Ascending aorta (tissue), 2 donors: ENCODE measurements at regions not wholly inside any gene's neighbourhood (a gene's known extent, or its start where the extent isn't known, plus 50 kb on each side); places are given as distances from the start of the nearest gene placed in this dataset.

ENCODE experiments used
- DNase-seq, 2 donors: peaks; one replicate each; pipeline ENCODE4 v3.0.0-alpha.2; 2019; ENCODE audit warnings: low spot score in 2 of 2
- H3K27ac ChIP-seq, 2 donors: fragments of 200-600 bp; sonication (generic); one replicate each; pipeline ENCODE4 v1.5.1; 2016 to 2017; ENCODE audit warnings: mild to moderate bottlenecking in 1 of 2
- H3K27me3 ChIP-seq: fragments of 200-600 bp; sonication (generic); one replicate; pipeline ENCODE4 v1.5.1; 2017
- H3K36me3 ChIP-seq, 2 donors: fragments of 200-600 bp; sonication (generic); one replicate each; pipeline ENCODE4 v1.5.1; 2016
- H3K4me1 ChIP-seq, 2 donors: fragments of 200-600 bp; sonication (generic); one replicate each; pipeline ENCODE4 v1.5.1; 2016 to 2017; ENCODE audit warnings: mild to moderate bottlenecking in 1 of 2
- H3K4me3 ChIP-seq, 2 donors: fragments of 200-600 bp; sonication (generic); one replicate each; pipeline ENCODE4 v1.5.1; 2016 to 2017; ENCODE audit warnings: mild to moderate bottlenecking in 1 of 2
- H3K9me3 ChIP-seq, 2 donors: fragments of 200-600 bp; sonication (generic); one replicate each; pipeline ENCODE4 v1.5.1; 2016
- CTCF ChIP-seq, 3 experiments: fragments of 200-600 bp in 2 of 3; fragments of 450-650 bp in 1 of 3; sonication (generic) in 2 of 3; IDR thresholded peaks; one replicate each; pipeline ENCODE4 v1.5.1; 2016 to 2019; ENCODE audit warnings: antibody characterized with exemption in 3 of 3, mild to moderate bottlenecking in 1 of 3, moderate library complexity in 1 of 3
- intact Hi-C: fragments of 100-400 bp; cut with DNase I; formaldehyde crosslinking; loops from one replicate; pipeline ENCODE4 v1.15.1; 2023

GRCh38 chr17:33389504-33390135 is 96.5 kb upstream of the ASIC2 start:
- no peak for TF ChIP-seq CTCF (IDR thresholded peaks at IDR 0.05)
- Histone ChIP-seq H3K36me3 (no peaks in the 10 kb centered on the region), H3K27ac (no peak overlapping the region), H3K9me3 (no peaks in the 10 kb centered on the region), H3K27me3 (no peaks in the 10 kb centered on the region), H3K4me1 (no peaks in the 10 kb centered on the region), H3K4me3 (no peak overlapping the region)
- intact Hi-C loops = loop anchor here (10.0 kb wide), 1 partner anchor 65 kb away; no protein-coding TSS in a partner anchor
- no peak for DNase-seq

DNA sequence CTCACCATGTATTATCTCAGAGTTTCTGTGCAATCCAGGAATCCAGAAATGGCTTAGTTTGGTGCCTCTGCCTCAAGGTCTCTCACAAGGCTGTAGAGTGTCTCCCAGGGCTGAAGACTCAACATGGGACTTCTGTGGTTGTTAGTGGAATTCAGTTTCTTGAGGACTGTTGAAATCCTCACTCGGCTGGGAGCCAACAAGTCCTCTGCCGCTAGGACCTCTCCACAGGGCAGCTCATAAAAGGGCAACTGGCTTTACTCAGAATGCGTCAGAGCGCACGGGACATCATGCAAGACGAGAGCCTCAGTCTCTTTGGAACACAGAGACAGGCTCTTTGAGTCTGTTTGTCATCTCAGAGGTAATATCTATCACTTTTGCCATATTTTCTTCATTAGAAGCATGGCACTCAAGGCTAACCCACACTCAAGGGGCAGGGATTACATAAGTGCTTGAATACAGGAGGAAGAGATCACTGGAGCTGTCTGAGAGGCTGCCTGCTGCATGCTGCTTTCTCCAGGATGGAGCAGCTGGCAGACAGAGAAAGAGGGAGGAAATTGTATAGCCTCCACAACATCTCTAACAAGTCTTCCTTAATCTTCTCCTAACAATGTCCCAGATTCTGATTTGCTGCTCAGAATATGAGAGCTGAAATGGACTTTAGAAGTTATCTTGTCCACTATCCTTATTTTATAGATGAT is 97.5 kb upstream of the ASIC2 start:
- H3K36me3 ChIP-seq = no peaks in the 10 kb centered on the region
- no peaks in the 10 kb centered on the region for H3K4me1 ChIP-seq
- TF ChIP-seq CTCF (IDR thresholded peaks at IDR 0.05) = no peak
- no peak overlapping the region for H3K4me3 ChIP-seq
- no peaks in the 10 kb centered on the region for H3K9me3 ChIP-seq
- no peak for DNase-seq
- no peaks in the 10 kb centered on the region for H3K27me3 ChIP-seq
- H3K27ac ChIP-seq = no peak overlapping the region
- intact Hi-C loops = loop anchor here (10.0 kb wide), 1 partner anchor 64 kb away; no protein-coding TSS in a partner anchor

DNA sequence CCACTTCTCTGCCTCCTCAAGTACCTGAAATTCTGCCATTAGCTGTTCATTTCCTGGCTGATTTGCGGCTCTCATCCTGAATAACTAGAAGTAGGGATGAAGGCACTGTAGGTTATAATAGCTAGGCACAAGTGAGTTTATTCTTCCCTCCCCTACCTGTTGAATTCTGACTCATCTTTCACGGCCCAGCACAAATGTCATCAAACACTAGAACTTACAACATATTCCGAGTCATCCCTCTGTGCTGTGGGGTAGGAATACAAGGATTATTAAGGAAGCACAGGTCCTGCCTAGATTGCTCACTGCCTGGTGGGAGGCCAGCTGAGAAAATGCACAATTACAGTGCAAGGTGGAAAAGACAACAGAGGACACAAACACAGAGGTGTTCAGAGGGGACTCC is 103.7 kb upstream of the ASIC2 start:
- intact Hi-C loops = loop anchor here (10.0 kb wide), 1 partner anchor 58 kb away; no protein-coding TSS in a partner anchor
- no peak for DNase-seq
- H3K9me3 ChIP-seq = no peaks in the 10 kb centered on the region
- H3K4me3 ChIP-seq = no peak overlapping the region
- TF ChIP-seq CTCF (IDR thresholded peaks at IDR 0.05) = no peak
- no peaks in the 10 kb centered on the region for H3K27me3 ChIP-seq
- no peaks in the 10 kb centered on the region for H3K36me3 ChIP-seq
- H3K27ac ChIP-seq = no peak overlapping the region
- no peaks in the 10 kb centered on the region for H3K4me1 ChIP-seq

DNA sequence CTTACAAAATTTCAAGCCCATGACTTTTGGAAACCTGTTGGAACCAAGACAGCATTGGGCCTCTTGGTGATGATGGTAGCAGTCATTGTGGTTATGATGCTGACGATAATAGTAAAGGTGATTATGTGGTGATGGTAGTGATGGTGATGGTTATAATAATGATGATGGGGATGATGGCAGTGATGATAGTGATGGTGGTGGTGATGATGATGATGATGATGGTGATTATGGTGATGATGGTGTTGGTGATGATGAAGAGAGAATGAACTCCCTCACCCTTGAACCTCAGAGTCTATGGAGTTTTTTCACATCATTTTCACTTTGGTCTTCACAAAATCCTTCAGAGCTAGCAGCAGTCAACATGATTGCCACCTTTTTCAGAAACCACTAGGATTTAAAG is 105.3 kb upstream of the ASIC2 start:
- Histone ChIP-seq H3K36me3 (no peaks in the 10 kb centered on the region), H3K4me3 (no peak overlapping the region), H3K4me1 (no peaks in the 10 kb centered on the region), H3K27me3 (no peaks in the 10 kb centered on the region), H3K27ac (no peak overlapping the region), H3K9me3 (no peaks in the 10 kb centered on the region)
- TF ChIP-seq CTCF (IDR thresholded peaks at IDR 0.05) = no peak
- intact Hi-C loops = loop anchor here (10.0 kb wide), 1 partner anchor 56 kb away; no protein-coding TSS in a partner anchor
- DNase-seq = no peak

GRCh38 chr17:33401249-33401648 is 108.2 kb upstream of the ASIC2 start:
- no peaks in the 10 kb centered on the region for H3K36me3 ChIP-seq
- H3K27me3 ChIP-seq = no peaks in the 10 kb centered on the region
- no peaks in the 10 kb centered on the region for H3K4me1 ChIP-seq
- intact Hi-C loops = no loop called here
- no peak overlapping the region for H3K4me3 ChIP-seq
- TF ChIP-seq CTCF (IDR thresholded peaks at IDR 0.05) = no peak
- H3K27ac ChIP-seq = no peak overlapping the region
- DNase-seq = no peak
- H3K9me3 ChIP-seq = no peaks in the 10 kb centered on the region
